ENCODE measurements at regions not wholly inside any gene's neighbourhood (a gene's known extent, or its start where the extent isn't known, plus 50 kb on each side); places are given as distances from the start of the nearest gene placed in this dataset.

GRCh38 chr2:41935002-41935401 lies 112.8 kb upstream of the PKDCC start:
- peaks cover 83% of the 10 kb centered on the region for H3K4me1 Mint-ChIP-seq (ENCODE audit: unreplicated experiment)
- no peak for TF ChIP-seq CTCF (conservative IDR thresholded peaks at IDR 0.05)
- no peak for DNase-seq (ENCODE audit: extremely low spot score, unreplicated experiment)
- H3K27ac Mint-ChIP-seq, result no peak overlapping the region
- H3K4me3 Mint-ChIP-seq, result peak overlapping the region; percentile 22
- H3K9me3 Mint-ChIP-seq, result peaks cover 3% of the 10 kb centered on the region
- H3K36me3 Mint-ChIP-seq, result no peaks in the 10 kb centered on the region
- H3K27me3 Mint-ChIP-seq, result peaks cover 30% of the 10 kb centered on the region

GRCh38 chr2:41935825-41936224 lies 112.0 kb upstream of the PKDCC start:
- H3K36me3 Mint-ChIP-seq, result no peaks in the 10 kb centered on the region
- peaks cover 31% of the 10 kb centered on the region for H3K27me3 Mint-ChIP-seq
- H3K27ac Mint-ChIP-seq, result peak overlapping the region; percentile 6

GRCh38 chr2:41936771-41937463 lies 110.9 kb upstream of the PKDCC start:
- Mint-ChIP-seq H3K36me3 (no peaks in the 10 kb centered on the region), H3K4me1 (ENCODE audit: unreplicated experiment) (peaks cover 82% of the 10 kb centered on the region), H3K4me3 (no peak overlapping the region), H3K9me3 (peaks cover 3% of the 10 kb centered on the region), H3K27me3 (peaks cover 22% of the 10 kb centered on the region), H3K27ac (peak overlapping the region; percentile 6)
- no peak for TF ChIP-seq CTCF (conservative IDR thresholded peaks at IDR 0.05)
- no peak for DNase-seq (ENCODE audit: extremely low spot score, unreplicated experiment)

More at GRCh38 chr2:41935825-41936224, 112.0 kb upstream of the PKDCC start:
- Mint-ChIP-seq H3K4me3 (no peak overlapping the region), H3K4me1 (ENCODE audit: unreplicated experiment) (peaks cover 89% of the 10 kb centered on the region), H3K9me3 (peaks cover 3% of the 10 kb centered on the region)
- DNase-seq (ENCODE audit: extremely low spot score, unreplicated experiment), result no peak
- TF ChIP-seq CTCF (conservative IDR thresholded peaks at IDR 0.05), result no peak

GRCh38 chr2:41937464-41937906 lies 110.3 kb upstream of the PKDCC start:
- no peak for DNase-seq (ENCODE audit: extremely low spot score, unreplicated experiment)

GRCh38 chr2:41937921-41938708 lies 109.7 kb upstream of the PKDCC start:
- H3K4me1 Mint-ChIP-seq (ENCODE audit: unreplicated experiment), result peaks cover 71% of the 10 kb centered on the region
- DNase-seq (ENCODE audit: extremely low spot score, unreplicated experiment), result no peak

More at GRCh38 chr2:41937464-41937906, 110.3 kb upstream of the PKDCC start:
- H3K27ac Mint-ChIP-seq, result peak overlapping the region; percentile 3
- H3K27me3 Mint-ChIP-seq, result peaks cover 19% of the 10 kb centered on the region
- H3K4me3 Mint-ChIP-seq, result peak overlapping the region; percentile 21
- H3K36me3 Mint-ChIP-seq, result no peaks in the 10 kb centered on the region
- no peak for TF ChIP-seq CTCF (conservative IDR thresholded peaks at IDR 0.05)
- H3K4me1 Mint-ChIP-seq (ENCODE audit: unreplicated experiment), result peaks cover 77% of the 10 kb centered on the region
- H3K9me3 Mint-ChIP-seq, result peaks cover 3% of the 10 kb centered on the region

More at GRCh38 chr2:41937921-41938708, 109.7 kb upstream of the PKDCC start:
- H3K36me3 Mint-ChIP-seq, result no peaks in the 10 kb centered on the region
- peak overlapping the region; percentile 16 for H3K4me3 Mint-ChIP-seq
- peaks cover 3% of the 10 kb centered on the region for H3K9me3 Mint-ChIP-seq
- no peak for TF ChIP-seq CTCF (conservative IDR thresholded peaks at IDR 0.05)
- peaks cover 16% of the 10 kb centered on the region for H3K27me3 Mint-ChIP-seq
- peak overlapping the region; percentile 54 for H3K27ac Mint-ChIP-seq

All from type B pancreatic cell (in vitro differentiated cells).